ENCODE measurements at regions not wholly inside any gene's neighbourhood (a gene's known extent, or its start where the extent isn't known, plus 50 kb on each side); places are given as distances from the start of the nearest gene placed in this dataset.

GRCh38 chr18:56380685-56381084 lies 257.7 kb downstream of the TXNL1 start:
- no peak for DNase-seq (ENCODE audit: low read depth)

- DNase-seq (ENCODE audit: low read depth) = peak; percentile 6
Measured at GRCh38 chr18:56379256-56379655, 259.1 kb downstream of the TXNL1 start.

- DNase-seq (ENCODE audit: low read depth) = no peak
Measured at GRCh38 chr18:56377231-56377630, 261.2 kb downstream of the TXNL1 start.

GRCh38 chr18:56374007-56374655 lies 264.3 kb downstream of the TXNL1 start:
- peak; percentile 4 for DNase-seq (ENCODE audit: low read depth)

- no peak for DNase-seq (ENCODE audit: low read depth)
Measured at GRCh38 chr18:56373601-56374000, 264.8 kb downstream of the TXNL1 start.

- DNase-seq (ENCODE audit: low read depth) = no peak
Measured at GRCh38 chr18:56368066-56368465, 270.3 kb downstream of the TXNL1 start.

- DNase-seq (ENCODE audit: low read depth) = peak; percentile 5
Measured at GRCh38 chr18:56358608-56359280, 279.6 kb downstream of the TXNL1 start.

- DNase-seq (ENCODE audit: low read depth) = no peak
Measured at GRCh38 chr18:56353663-56354260, 284.6 kb downstream of the TXNL1 start.

- DNase-seq (ENCODE audit: low read depth) = no peak
Measured at GRCh38 chr18:56351911-56352500, 286.4 kb downstream of the TXNL1 start.

GRCh38 chr18:56337507-56337906 lies 300.9 kb downstream of the TXNL1 start:
- DNase-seq (ENCODE audit: low read depth) = no peak

- peak; percentile 4 for DNase-seq (ENCODE audit: low read depth)
Measured at GRCh38 chr18:56333839-56334238, 304.6 kb downstream of the TXNL1 start.

- no peak for DNase-seq (ENCODE audit: low read depth)
Measured at GRCh38 chr18:56333146-56333545, 305.2 kb downstream of the TXNL1 start.

- no peak for DNase-seq (ENCODE audit: low read depth)
Measured at GRCh38 chr18:56332371-56332770, 306.0 kb downstream of the TXNL1 start.

- DNase-seq (ENCODE audit: low read depth) = no peak
Measured at GRCh38 chr18:56330366-56331110, 307.9 kb downstream of the TXNL1 start.

GRCh38 chr18:56329536-56329935 lies 308.9 kb downstream of the TXNL1 start:
- DNase-seq (ENCODE audit: low read depth) = no peak

- DNase-seq (ENCODE audit: low read depth) = no peak
Measured at GRCh38 chr18:56327191-56327885, 311.1 kb downstream of the TXNL1 start.

- DNase-seq (ENCODE audit: low read depth) = no peak
Measured at GRCh38 chr18:56326336-56327072, 311.9 kb downstream of the TXNL1 start.

GRCh38 chr18:56323673-56324072 lies 314.7 kb downstream of the TXNL1 start:
- no peak for DNase-seq (ENCODE audit: low read depth)

- no peak for DNase-seq (ENCODE audit: low read depth)
Measured at GRCh38 chr18:56322406-56322805, 316.0 kb downstream of the TXNL1 start.

- no peak for DNase-seq (ENCODE audit: low read depth)
Measured at GRCh38 chr18:56321470-56321869, 316.9 kb downstream of the TXNL1 start.

GRCh38 chr18:56319953-56320352 lies 318.4 kb downstream of the TXNL1 start:
- no peak for DNase-seq (ENCODE audit: low read depth)

All from LHCN-M2 (cell line).